Kidney epithelial cell (primary cell): ENCODE measurements at regions not wholly inside any gene's neighbourhood (a gene's known extent, or its start where the extent isn't known, plus 50 kb on each side); places are given as distances from the start of the nearest gene placed in this dataset.

Experiments
- DNase-seq: peaks from one replicate; pipeline ENCODE4 v3.0.0-alpha.2; 2010; ENCODE audit warnings: low read depth
- H3K27me3 ChIP-seq: 2 replicates; pipeline ENCODE4 v1.6.0; 2011; ENCODE audit warnings: low read length; ENCODE audit not compliant: control insufficient read depth, insufficient read depth
- H3K36me3 ChIP-seq: 2 replicates; pipeline ENCODE4 v1.5.1; 2011; ENCODE audit warnings: low read length; ENCODE audit not compliant: control insufficient read depth, insufficient read depth
- H3K4me3 ChIP-seq: 2 replicates; pipeline ENCODE4 v1.5.1; 2011; ENCODE audit warnings: low read depth, mild to moderate bottlenecking, control low read depth, low read length
- TF ChIP-seq, protein P1 (sequence below): IDR thresholded peaks from 2 replicates; pipeline ENCODE4 v1.5.1; 2011; ENCODE audit warnings: mild to moderate bottlenecking, moderate library complexity, low read length, control low read depth, inconsistent platforms; ENCODE audit not compliant: insufficient read depth, poor library complexity, severe bottlenecking

DNA sequence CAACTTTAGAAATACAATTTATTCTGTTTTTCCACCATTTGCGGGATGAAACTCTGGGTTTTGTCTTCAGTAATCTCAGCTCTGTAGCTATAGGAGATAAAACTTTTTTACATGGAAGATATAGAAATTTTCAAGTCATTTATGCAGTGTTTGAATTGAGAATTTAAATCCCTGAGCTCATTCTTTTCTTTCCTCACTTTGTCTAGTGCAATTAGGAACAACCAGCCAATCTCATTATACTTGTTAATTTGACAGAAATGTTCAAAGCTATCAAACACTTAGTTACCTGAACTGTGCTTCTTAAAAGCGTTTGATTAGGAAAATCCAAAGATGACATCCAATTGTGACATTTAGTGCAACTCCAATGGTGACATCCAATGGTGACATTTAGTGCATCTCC is 1014.3 kb downstream of the SLITRK5 start:
- Histone ChIP-seq H3K4me3 (no peak overlapping the region), H3K27me3 (no peaks in the 10 kb centered on the region), H3K36me3 (no peaks in the 10 kb centered on the region)
- TF ChIP-seq, protein P1, sequence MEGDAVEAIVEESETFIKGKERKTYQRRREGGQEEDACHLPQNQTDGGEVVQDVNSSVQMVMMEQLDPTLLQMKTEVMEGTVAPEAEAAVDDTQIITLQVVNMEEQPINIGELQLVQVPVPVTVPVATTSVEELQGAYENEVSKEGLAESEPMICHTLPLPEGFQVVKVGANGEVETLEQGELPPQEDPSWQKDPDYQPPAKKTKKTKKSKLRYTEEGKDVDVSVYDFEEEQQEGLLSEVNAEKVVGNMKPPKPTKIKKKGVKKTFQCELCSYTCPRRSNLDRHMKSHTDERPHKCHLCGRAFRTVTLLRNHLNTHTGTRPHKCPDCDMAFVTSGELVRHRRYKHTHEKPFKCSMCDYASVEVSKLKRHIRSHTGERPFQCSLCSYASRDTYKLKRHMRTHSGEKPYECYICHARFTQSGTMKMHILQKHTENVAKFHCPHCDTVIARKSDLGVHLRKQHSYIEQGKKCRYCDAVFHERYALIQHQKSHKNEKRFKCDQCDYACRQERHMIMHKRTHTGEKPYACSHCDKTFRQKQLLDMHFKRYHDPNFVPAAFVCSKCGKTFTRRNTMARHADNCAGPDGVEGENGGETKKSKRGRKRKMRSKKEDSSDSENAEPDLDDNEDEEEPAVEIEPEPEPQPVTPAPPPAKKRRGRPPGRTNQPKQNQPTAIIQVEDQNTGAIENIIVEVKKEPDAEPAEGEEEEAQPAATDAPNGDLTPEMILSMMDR = no peak
- no peak for DNase-seq

DNA sequence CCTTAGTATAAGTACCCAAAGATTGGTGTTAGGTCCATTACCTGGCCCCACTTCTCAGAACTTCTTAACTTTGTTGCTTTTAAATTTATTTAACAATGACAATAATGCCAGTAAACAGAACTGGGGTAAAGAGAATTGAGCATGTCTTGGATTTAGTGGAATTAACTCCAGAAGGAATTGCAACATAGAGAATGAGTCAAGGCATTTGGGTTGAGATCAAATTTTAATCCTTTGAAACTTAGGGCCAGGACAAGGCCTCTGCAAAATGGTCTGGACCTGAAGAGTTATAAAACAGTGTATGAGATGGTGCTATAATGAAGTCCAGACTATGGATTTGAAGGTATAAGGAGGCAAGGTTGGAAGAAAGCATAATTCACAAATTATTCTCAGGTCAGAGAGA is 1030.4 kb downstream of the SLITRK5 start:
- Histone ChIP-seq H3K4me3 (no peak overlapping the region), H3K27me3 (no peaks in the 10 kb centered on the region), H3K36me3 (no peaks in the 10 kb centered on the region)
- TF ChIP-seq, protein P1 = no peak
- DNase-seq = no peak

DNA sequence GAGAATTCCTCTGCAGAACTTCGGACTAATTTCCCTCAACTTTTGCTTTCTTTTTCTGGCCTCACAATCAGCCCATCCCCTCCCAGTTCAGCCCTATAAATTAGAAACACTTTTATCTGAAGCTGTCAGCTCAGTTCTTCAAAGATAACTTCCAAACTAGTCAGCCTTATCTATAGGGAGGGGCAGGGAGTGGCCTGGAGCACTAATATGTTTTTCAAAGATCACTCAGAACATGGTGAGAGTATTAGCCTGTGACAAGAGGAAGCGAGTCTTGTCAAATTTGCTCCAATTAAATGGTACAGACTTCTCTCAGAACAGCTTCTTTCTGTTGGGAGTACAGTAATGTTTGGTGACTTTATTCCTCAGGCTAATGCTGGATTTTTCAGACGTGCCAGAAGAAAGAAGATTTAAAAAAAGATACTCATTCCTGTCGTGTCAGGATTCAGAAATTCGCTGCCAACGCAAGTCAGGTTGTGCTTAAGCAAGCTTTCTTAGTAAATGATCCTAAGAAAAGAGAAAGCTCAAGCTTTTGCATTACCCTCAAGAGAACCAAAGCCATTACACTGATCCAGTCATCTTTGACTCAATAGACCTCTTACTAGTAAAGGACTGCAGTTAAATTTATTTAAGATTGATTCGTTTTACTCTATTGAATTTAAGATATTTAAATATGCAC is 1033.6 kb downstream of the SLITRK5 start:
- H3K27me3 ChIP-seq = no peaks in the 10 kb centered on the region
- TF ChIP-seq, protein P1 = no peak
- H3K4me3 ChIP-seq = no peak overlapping the region
- DNase-seq = no peak
- no peaks in the 10 kb centered on the region for H3K36me3 ChIP-seq

DNA sequence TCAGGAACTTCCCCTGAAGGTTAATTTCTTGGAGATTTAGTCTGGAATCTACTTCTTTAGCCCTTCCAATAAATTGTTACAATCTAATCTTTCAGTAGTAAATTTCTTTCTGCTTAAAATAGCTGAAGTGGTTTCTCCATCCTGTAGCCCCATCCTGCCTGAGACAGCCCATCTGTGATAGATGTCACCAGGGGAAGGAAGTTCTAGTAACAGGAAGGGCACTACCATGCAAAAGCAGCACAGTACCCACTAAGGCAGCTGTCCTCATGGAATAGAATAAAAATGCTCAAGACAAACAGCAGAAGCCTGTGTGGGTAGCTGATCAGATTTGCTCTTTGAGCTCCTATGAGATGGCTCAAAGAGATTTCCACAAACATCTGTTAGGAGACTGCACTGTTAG is 1036.5 kb downstream of the SLITRK5 start:
- Histone ChIP-seq H3K4me3 (no peak overlapping the region), H3K27me3 (no peaks in the 10 kb centered on the region), H3K36me3 (no peaks in the 10 kb centered on the region)
- DNase-seq = no peak
- TF ChIP-seq, protein P1 = no peak

DNA sequence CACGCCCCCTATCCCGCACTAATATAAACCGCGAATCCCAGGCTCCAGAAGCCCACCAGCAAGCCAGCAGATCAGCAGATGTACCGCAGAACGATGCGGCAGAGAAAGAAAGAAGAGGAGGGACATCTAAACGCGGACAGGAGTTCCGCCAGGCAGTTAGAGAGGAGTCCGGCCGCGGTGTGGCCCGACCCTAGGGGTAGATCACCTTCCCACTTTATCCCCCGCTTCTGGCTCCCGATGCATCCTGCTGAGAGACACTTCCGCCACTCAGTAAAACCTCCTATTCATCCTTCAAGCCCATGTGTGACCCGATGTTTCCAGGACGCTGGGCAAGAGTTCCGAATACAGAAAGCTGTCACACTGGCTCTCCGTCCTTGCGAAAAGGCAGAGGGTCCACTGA is 1046.8 kb downstream of the SLITRK5 start:
- no peaks in the 10 kb centered on the region for H3K27me3 ChIP-seq
- H3K4me3 ChIP-seq = no peak overlapping the region
- no peaks in the 10 kb centered on the region for H3K36me3 ChIP-seq
- no peak for DNase-seq
- TF ChIP-seq, protein P1 = no peak

DNA sequence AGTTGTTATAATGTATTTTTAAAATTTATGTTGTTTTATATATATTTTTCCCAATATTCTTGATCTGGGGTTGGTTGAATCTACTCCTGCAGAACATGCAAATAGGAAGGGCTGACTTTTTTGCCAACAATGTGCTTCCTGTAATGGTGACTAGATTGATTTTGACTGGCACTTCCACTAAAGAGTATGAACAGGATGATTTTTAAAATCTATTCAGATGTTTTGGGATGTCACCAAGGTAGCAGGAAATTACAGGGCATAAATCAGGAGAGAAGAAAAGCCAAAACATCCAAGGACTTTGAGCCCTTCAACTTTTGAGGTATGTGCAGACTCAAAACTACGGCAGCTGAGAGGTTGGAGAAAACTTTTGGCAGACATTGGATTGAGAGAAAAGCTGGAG is 1047.6 kb downstream of the SLITRK5 start:
- H3K4me3 ChIP-seq = no peak overlapping the region
- H3K36me3 ChIP-seq = no peaks in the 10 kb centered on the region
- no peaks in the 10 kb centered on the region for H3K27me3 ChIP-seq
- no peak for DNase-seq
- TF ChIP-seq, protein P1 = no peak
